Thyroid gland (tissue), 4 donors: ENCODE measurements at regions not wholly inside any gene's neighbourhood (a gene's known extent, or its start where the extent isn't known, plus 50 kb on each side); places are given as distances from the start of the nearest gene placed in this dataset.

Experiments
- DNase-seq, 2 donors: peaks; one replicate each; pipeline ENCODE4 v3.0.0-alpha.2; 2019
- H3K27ac ChIP-seq, 3 donors: fragments of 200-600 bp; sonication (generic); 1 replicate in 2 of 3; 2 replicates in 1 of 3; pipeline ENCODE4 v1.5.1; 2016 to 2019; ENCODE audit warnings: mild to moderate bottlenecking in 1 of 3, moderate library complexity in 1 of 3
- H3K27me3 ChIP-seq: fragments of 200-600 bp; sonication (generic); one replicate; pipeline ENCODE4 v1.5.1; 2019
- H3K36me3 ChIP-seq, 2 donors: fragments of 200-600 bp; sonication (generic); one replicate each; pipeline ENCODE4 v1.5.1; 2016 to 2019
- H3K4me1 ChIP-seq, 2 donors: fragments of 200-600 bp; sonication (generic); one replicate each; pipeline ENCODE4 v1.5.1; 2017 to 2019
- H3K4me3 ChIP-seq, 3 donors: fragments of 200-600 bp; sonication (generic); replicated peaks in 1 of 3; 1 replicate in 2 of 3; 2 replicates in 1 of 3; pipeline ENCODE4 v1.5.1; 2016; ENCODE audit warnings: mild to moderate bottlenecking in 1 of 3
- H3K9me3 ChIP-seq: fragments of 200-600 bp; sonication (generic); one replicate; pipeline ENCODE4 v1.5.1; 2017
- CTCF ChIP-seq, 6 experiments: fragments of 200-600 bp in 3 of 6; fragments of 450-650 bp in 3 of 6; sonication (generic) in 3 of 6; IDR thresholded peaks; one replicate each; pipeline ENCODE4 v1.5.1; 2016 to 2019; ENCODE audit warnings: antibody characterized with exemption in 6 of 6, mild to moderate bottlenecking in 2 of 6, inconsistent platforms in 1 of 6, moderate library complexity in 1 of 6
- POLR2A ChIP-seq, 2 donors: fragments of 450-650 bp; IDR thresholded peaks; one replicate each; pipeline ENCODE4 v1.6.1; 2017; ENCODE audit warnings: antibody characterized with exemption in 2 of 2, mild to moderate bottlenecking in 2 of 2, moderate library complexity in 1 of 2
- WGBS, 2 donors: methylation state at CpG; one replicate each; pipeline ENCODE4 v1.1.5; 2017; 5-methylcytosine and 5-hydroxymethylcytosine counted together
- intact Hi-C: fragments of 100-400 bp; cut with DNase I; formaldehyde crosslinking; loops from one replicate; pipeline ENCODE4 v1.15.1; 2023

- Histone ChIP-seq H3K36me3 (no peaks in the 10 kb centered on the region), H3K4me1 (no peaks in the 10 kb centered on the region), H3K9me3 (no peaks in the 10 kb centered on the region), H3K27ac (no peak overlapping the region), H3K27me3 (no peaks in the 10 kb centered on the region), H3K4me3 (no peak overlapping the region)
- intact Hi-C loops, result no loop called here
- no peak for DNase-seq
- WGBS, 2 donors, result 86% methylated on average over 17 of the region's 17 CpGs
- TF ChIP-seq CTCF (IDR thresholded peaks at IDR 0.05) (no peak), POLR2A (IDR thresholded peaks at IDR 0.05) (no peak)
Measured at GRCh38 chr20:51321343-51322163, 221.0 kb downstream of the NFATC2 start.

- Histone ChIP-seq H3K4me1 (no peaks in the 10 kb centered on the region), H3K9me3 (no peaks in the 10 kb centered on the region), H3K27ac (no peak overlapping the region), H3K27me3 (no peaks in the 10 kb centered on the region), H3K36me3 (no peaks in the 10 kb centered on the region), H3K4me3 (no peak overlapping the region)
- intact Hi-C loops, result no loop called here
- 83 to 84% methylated on average over 4 to 5 of the region's 5 CpGs for WGBS, 2 donors
- TF ChIP-seq CTCF (IDR thresholded peaks at IDR 0.05) (no peak), POLR2A (IDR thresholded peaks at IDR 0.05) (no peak)
- no peak for DNase-seq
Measured at GRCh38 chr20:51319522-51319921, 223.0 kb downstream of the NFATC2 start.

- H3K4me1 ChIP-seq, result no peaks in the 10 kb centered on the region
- peak; percentile 33 to 53 for DNase-seq
- WGBS, 2 donors, result 40 to 49% methylated on average over 18 to 27 of the region's 27 CpGs
- intact Hi-C loops, result no loop called here
- no peaks in the 10 kb centered on the region for H3K36me3 ChIP-seq
- no peaks in the 10 kb centered on the region for H3K9me3 ChIP-seq
- no peaks in the 10 kb centered on the region for H3K27me3 ChIP-seq
- H3K27ac ChIP-seq, result no peak overlapping the region
- no peak overlapping the region for H3K4me3 ChIP-seq
- TF ChIP-seq CTCF (IDR thresholded peaks at IDR 0.05) (peak in 1 of 6 experiments; percentile 51), POLR2A (IDR thresholded peaks at IDR 0.05) (no peak)
Measured at GRCh38 chr20:51318058-51318949, 224.2 kb downstream of the NFATC2 start.

- H3K27me3 ChIP-seq, result no peaks in the 10 kb centered on the region
- no peaks in the 10 kb centered on the region for H3K36me3 ChIP-seq
- DNase-seq, result no peak
- H3K27ac ChIP-seq, result no peak overlapping the region
- no peak for TF ChIP-seq CTCF (IDR thresholded peaks at IDR 0.05)
- TF ChIP-seq POLR2A (IDR thresholded peaks at IDR 0.05), result no peak
- H3K9me3 ChIP-seq, result no peaks in the 10 kb centered on the region
- H3K4me1 ChIP-seq, result peaks cover 5 to 6% of the 10 kb centered on the region in 2 donors
- intact Hi-C loops, result no loop called here
- H3K4me3 ChIP-seq, result no peak overlapping the region
Measured at GRCh38 chr20:51315390-51315789, 227.1 kb downstream of the NFATC2 start.
